Erythroblast (primary cell): ENCODE measurements at regions not wholly inside any gene's neighbourhood (a gene's known extent, or its start where the extent isn't known, plus 50 kb on each side); places are given as distances from the start of the nearest gene placed in this dataset.

Experiments
- GATA1 ChIP-seq: IDR thresholded peaks from 2 replicates; pipeline ENCODE4 v1.6.1; 2011; ENCODE audit warnings: low read depth, mild to moderate bottlenecking, control low read depth, low read length, moderate library complexity
- POLR2A ChIP-seq: IDR thresholded peaks from 2 replicates; pipeline ENCODE4 v1.6.1; 2011; ENCODE audit warnings: mild to moderate bottlenecking, low read length

- TF ChIP-seq POLR2A (no peak), GATA1 (no peak)
Measured at GRCh38 chr3:86740751-86741150, 250.2 kb downstream of the VGLL3 start.
